ENCODE measurements at regions not wholly inside any gene's neighbourhood (a gene's known extent, or its start where the extent isn't known, plus 50 kb on each side); places are given as distances from the start of the nearest gene placed in this dataset.

GRCh38 chr3:25289156-25289555 lies 138.9 kb upstream of the RARB start:
- TF ChIP-seq TAF1 (IDR thresholded peaks at IDR 0.05; ENCODE audit: control insufficient read depth, extremely low read depth, insufficient read depth, low read length, severe bottlenecking): no peak
- TF ChIP-seq RBM14 (IDR thresholded peaks at IDR 0.05; ENCODE audit: borderline replicate concordance, insufficient read depth, low read depth, low read length): no peak
- no peak for TF ChIP-seq POLR2A (conservative IDR thresholded peaks at IDR 0.05)
- no peak for TF ChIP-seq E2F4 (CRISPR knock-in tag; IDR thresholded peaks at IDR 0.05; ENCODE audit: low read depth)
- TF ChIP-seq HDAC6 (IDR thresholded peaks at IDR 0.05; ENCODE audit: low read depth, low read length): no peak
- TF ChIP-seq SAFB2 (IDR thresholded peaks at IDR 0.05; ENCODE audit: borderline replicate concordance, low read depth, low read length, severe bottlenecking): no peak
- TF ChIP-seq EGR1 (conservative IDR thresholded peaks at IDR 0.05): no peak
- TF ChIP-seq ARID3B (CRISPR knock-in tag; IDR thresholded peaks at IDR 0.05; ENCODE audit: borderline replicate concordance): no peak
- no peak for TF ChIP-seq ZNF12 (CRISPR knock-in tag; IDR thresholded peaks at IDR 0.05)
- TF ChIP-seq CBX3 (IDR thresholded peaks at IDR 0.05; ENCODE audit: borderline replicate concordance in 1 of 2, low read length in 2 of 2): no peak
- TF ChIP-seq PHF21A (IDR thresholded peaks at IDR 0.05; ENCODE audit: borderline replicate concordance, low read depth): no peak
- TF ChIP-seq PTBP1 (IDR thresholded peaks at IDR 0.05; ENCODE audit: low read depth, low read length): no peak

Measured in K562 (cell line).